ACC112 (cell line): ENCODE measurements at regions not wholly inside any gene's neighbourhood (a gene's known extent, or its start where the extent isn't known, plus 50 kb on each side); places are given as distances from the start of the nearest gene placed in this dataset.
A peak's percentile ranks its signal among the peaks of the same experiment; 100 is the strongest.

Experiments used
- H2AFZ ChIP-seq: fragments of 200-600 bp; sonication (generic); one replicate; pipeline ENCODE4 v1.6.0; 2017; ENCODE audit warnings: antibody characterized with exemption, low read length; ENCODE audit not compliant: unreplicated experiment
- H3K27ac ChIP-seq: fragments of 200-600 bp; sonication (generic); 2 replicates; pipeline ENCODE4 v1.5.1; 2014; ENCODE audit warnings: low read depth, mild to moderate bottlenecking, antibody characterized with exemption, low read length, moderate library complexity
- H3K27me3 ChIP-seq: fragments of 200-600 bp; sonication (generic); 2 replicates; pipeline ENCODE4 v1.6.1; 2014; ENCODE audit warnings: mild to moderate bottlenecking, antibody characterized with exemption, low read length, moderate library complexity, mixed read lengths; ENCODE audit not compliant: insufficient read depth
- H3K36me3 ChIP-seq: fragments of 200-600 bp; sonication (generic); 2 replicates; pipeline ENCODE4 v1.6.1; 2016; ENCODE audit warnings: mild to moderate bottlenecking, antibody characterized with exemption, low read length, moderate library complexity, mixed read lengths; ENCODE audit not compliant: insufficient read depth
- H3K4me1 ChIP-seq: fragments of 200-600 bp; sonication (generic); one replicate; pipeline ENCODE4 v1.6.1; 2016; ENCODE audit warnings: low read length, mixed read lengths; ENCODE audit not compliant: insufficient read depth, unreplicated experiment, control insufficient read depth
- H3K4me3 ChIP-seq: fragments of 200-600 bp; sonication (generic); 2 replicates; pipeline ENCODE4 v1.5.1; 2014; ENCODE audit warnings: mild to moderate bottlenecking, low read depth, low read length
- H3K79me2 ChIP-seq: fragments of 200-600 bp; sonication (generic); one replicate; pipeline ENCODE4 v1.6.0; 2016; ENCODE audit warnings: low read length; ENCODE audit not compliant: control insufficient read depth, unreplicated experiment, insufficient read depth

DNA sequence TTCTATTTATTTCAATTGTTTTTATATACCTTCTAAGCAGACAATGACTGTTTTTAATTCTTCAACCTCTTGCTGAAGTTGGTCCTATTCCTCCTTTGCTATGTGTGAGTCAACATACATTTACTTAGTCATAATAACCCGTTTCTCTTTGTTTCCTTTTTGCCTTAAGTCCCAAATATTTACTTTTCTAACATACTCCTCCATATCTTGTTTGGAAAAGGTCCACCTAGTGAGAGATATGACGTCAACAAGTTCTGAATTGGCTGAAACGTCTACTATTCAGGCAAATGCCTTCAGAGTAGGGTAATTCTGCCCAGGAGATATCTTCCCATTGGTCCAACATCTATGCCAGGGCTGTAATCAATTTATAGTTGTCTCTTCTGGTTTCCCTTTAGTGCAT is 179.3 kb upstream of the GEMIN8 start:
- no peak overlapping the region for H2AFZ ChIP-seq
- no peaks in the 10 kb centered on the region for H3K4me1 ChIP-seq
- no peak overlapping the region for H3K27ac ChIP-seq
- H3K79me2 ChIP-seq: no peaks in the 10 kb centered on the region
- no peaks in the 10 kb centered on the region for H3K27me3 ChIP-seq
- no peaks in the 10 kb centered on the region for H3K36me3 ChIP-seq
- H3K4me3 ChIP-seq: no peak overlapping the region

DNA sequence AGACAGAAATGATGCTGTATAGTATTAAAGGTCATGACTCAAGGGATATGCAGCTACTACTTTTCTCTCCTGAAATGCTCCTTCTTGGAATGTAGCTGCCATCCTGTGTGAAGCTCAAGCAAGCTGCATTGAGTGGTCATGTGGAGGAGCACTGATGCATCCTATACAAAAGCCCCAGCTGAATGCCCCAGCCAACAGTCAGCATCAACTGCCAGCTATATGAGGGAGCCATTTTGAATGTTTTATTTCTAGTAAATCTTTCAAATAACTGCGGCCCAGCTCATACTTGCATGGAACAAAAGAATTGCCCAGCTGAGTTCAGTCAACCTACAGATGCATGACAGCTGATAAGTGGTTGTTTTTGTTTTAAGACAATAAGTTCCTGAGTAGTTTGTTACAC is 165.0 kb upstream of the GEMIN8 start:
- Histone ChIP-seq H3K36me3 (no peaks in the 10 kb centered on the region), H3K4me1 (no peaks in the 10 kb centered on the region), H3K79me2 (no peaks in the 10 kb centered on the region), H2AFZ (no peak overlapping the region), H3K27ac (no peak overlapping the region), H3K27me3 (no peaks in the 10 kb centered on the region), H3K4me3 (no peak overlapping the region)

DNA sequence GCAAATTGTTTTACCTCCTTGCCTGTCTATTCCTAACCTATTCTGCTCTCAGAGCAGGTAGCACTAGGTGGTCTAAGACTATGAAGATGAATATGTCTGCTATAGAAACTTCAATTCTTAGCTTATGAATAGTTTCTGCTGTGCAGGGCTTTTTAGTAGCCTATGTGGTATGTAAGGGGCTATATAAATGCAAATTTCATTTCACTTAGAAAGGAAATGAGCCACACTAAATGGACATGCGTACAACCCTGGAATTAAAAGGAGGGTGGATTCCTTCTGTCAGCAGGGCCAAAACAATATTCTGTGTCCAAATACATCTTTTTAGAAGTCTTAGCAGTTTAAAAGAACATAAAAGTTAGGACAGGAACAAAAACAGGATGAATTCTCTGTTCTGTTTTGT is 163.9 kb upstream of the GEMIN8 start:
- no peaks in the 10 kb centered on the region for H3K79me2 ChIP-seq
- no peak overlapping the region for H3K4me3 ChIP-seq
- no peaks in the 10 kb centered on the region for H3K36me3 ChIP-seq
- H2AFZ ChIP-seq: no peak overlapping the region
- H3K4me1 ChIP-seq: no peaks in the 10 kb centered on the region
- no peak overlapping the region for H3K27ac ChIP-seq
- H3K27me3 ChIP-seq: no peaks in the 10 kb centered on the region

DNA sequence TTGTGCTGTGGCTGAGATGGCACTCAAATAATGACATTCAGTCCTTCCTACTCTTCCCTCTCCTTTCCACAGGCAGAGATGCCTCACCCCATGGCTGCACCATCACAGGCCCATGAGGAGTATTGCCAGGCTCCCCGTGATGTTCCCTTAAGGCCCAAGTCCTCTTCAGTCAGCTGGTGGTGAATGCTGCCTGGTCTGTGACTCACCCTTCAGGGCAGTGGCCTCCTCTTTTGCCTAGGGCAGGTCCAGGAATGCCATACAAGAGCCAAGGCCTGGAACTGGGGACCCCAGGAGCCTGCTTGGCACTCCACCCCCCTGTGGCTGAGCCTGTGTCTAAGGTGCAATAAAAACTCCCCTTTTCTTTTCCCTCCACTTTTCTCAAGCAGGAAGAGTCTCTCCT is 144.2 kb upstream of the GEMIN8 start:
- H3K27me3 ChIP-seq: no peaks in the 10 kb centered on the region
- H3K79me2 ChIP-seq: no peaks in the 10 kb centered on the region
- no peaks in the 10 kb centered on the region for H3K36me3 ChIP-seq
- H3K27ac ChIP-seq: no peak overlapping the region
- no peaks in the 10 kb centered on the region for H3K4me1 ChIP-seq
- no peak overlapping the region for H2AFZ ChIP-seq
- no peak overlapping the region for H3K4me3 ChIP-seq

DNA sequence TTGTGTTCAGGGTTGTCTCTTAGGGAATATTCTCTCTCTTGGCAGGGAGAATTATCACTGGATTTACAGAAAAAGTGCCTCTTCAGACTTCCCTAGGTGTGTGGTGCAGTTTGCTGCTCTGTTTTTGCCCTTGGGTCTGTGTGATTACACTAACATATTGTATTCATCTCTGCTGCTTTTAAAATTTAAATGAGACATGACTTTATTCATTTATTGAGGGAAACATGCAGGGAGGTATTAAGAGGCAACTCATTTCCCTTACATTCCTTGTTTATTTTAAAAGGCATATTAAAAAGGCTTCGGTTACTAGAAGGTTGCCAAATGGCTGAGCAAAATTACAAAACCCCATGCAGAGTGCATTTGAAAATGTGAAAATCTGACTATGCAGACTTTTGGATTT is 135.1 kb upstream of the GEMIN8 start:
- Histone ChIP-seq H3K79me2 (no peaks in the 10 kb centered on the region), H3K4me1 (no peaks in the 10 kb centered on the region), H3K4me3 (no peak overlapping the region), H3K27me3 (no peaks in the 10 kb centered on the region), H3K27ac (no peak overlapping the region), H3K36me3 (no peaks in the 10 kb centered on the region), H2AFZ (no peak overlapping the region)

DNA sequence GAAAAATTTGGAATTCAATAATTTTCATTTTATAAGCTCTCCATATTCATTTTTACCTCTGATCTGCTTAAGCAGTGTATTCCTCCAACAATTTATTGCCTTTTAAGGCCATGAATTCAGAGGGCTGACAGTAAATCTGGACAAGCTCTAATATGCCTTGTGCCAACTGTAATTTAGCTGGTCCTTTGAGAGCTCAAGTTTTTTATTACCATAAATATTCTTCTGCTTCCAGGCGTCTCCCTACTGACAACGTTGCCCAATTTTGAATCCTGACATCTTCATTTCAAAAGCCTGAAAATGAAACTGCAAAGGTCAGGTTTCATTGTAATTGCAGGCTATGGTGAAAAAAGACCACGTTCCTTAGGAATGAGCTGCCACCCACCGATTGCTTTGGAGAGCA is 95.8 kb upstream of the GEMIN8 start:
- Histone ChIP-seq H3K27ac (no peak overlapping the region), H2AFZ (no peak overlapping the region), H3K36me3 (no peaks in the 10 kb centered on the region), H3K27me3 (peaks cover 7% of the 10 kb centered on the region; the same call in 1 of the 2 replicates), H3K4me3 (no peak overlapping the region), H3K79me2 (no peaks in the 10 kb centered on the region), H3K4me1 (no peaks in the 10 kb centered on the region)

DNA sequence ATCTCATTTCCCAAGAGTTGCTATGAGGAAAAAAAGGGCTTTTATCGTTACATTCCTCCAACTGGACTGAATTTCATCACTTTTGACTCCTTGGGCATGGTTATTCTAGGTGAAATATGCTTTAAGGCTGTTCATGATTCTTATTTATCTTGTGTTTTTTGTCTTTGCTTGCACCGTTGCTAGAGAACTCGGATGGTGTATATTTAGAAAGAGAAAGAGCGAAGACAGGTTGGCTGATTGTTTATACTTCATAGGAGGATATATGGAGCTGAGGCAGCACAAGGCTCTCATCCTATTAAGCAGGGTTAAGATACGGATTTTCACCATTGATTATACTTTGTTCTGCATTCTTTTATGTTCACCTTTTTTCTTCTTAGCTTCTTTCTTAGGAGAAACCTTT is 94.9 kb upstream of the GEMIN8 start:
- Histone ChIP-seq H2AFZ (no peak overlapping the region), H3K27me3 (peaks cover 7% of the 10 kb centered on the region; the same call in 1 of the 2 replicates), H3K27ac (no peak overlapping the region), H3K79me2 (no peaks in the 10 kb centered on the region), H3K4me1 (no peaks in the 10 kb centered on the region), H3K4me3 (no peak overlapping the region), H3K36me3 (no peaks in the 10 kb centered on the region)

DNA sequence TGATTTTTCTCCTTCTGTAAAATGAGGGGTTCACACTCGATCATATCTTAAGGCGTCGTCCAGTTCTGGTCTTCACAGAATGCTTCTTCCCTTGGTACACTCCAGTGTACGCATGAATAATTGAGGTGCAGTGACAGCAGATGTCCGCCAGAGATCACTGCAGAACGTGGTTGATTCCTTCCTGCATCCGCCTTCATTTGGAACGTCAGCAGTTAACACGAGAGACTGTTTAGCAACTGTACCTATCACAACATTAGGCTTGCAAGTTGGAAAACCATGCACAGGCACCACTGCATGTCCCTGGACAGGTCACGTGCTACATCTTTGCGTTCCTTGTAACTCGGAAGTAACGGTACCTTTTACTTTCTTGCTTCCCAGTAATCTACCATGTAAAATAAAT is 66.0 kb upstream of the GEMIN8 start:
- no peak overlapping the region for H2AFZ ChIP-seq
- H3K79me2 ChIP-seq: no peaks in the 10 kb centered on the region
- no peaks in the 10 kb centered on the region for H3K4me1 ChIP-seq
- H3K36me3 ChIP-seq: no peaks in the 10 kb centered on the region
- no peak overlapping the region for H3K27ac ChIP-seq
- H3K4me3 ChIP-seq: peak overlapping the region; percentile 34; the same call in 1 of the 2 replicates
- peaks cover 30% of the 10 kb centered on the region for H3K27me3 ChIP-seq

DNA sequence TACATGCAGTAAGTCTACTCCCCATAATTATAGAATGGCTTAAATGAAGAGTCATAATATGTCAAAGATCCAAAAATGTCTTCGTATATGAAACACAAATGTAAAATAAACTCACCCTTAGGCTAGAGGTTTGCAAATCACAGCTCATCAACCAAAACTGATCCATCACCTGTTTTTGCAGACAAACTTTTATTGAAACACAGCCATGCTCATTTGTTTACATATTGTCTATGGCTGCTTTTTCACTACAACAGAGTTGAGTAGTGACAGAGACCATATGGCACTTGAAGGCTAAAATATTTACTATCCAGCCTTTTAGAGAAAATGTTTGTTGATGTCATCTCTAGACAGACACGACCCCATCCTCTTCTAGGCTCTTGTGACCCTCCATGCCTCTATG is 64.5 kb upstream of the GEMIN8 start:
- Histone ChIP-seq H2AFZ (no peak overlapping the region), H3K4me3 (no peak overlapping the region), H3K27ac (no peak overlapping the region), H3K36me3 (no peaks in the 10 kb centered on the region), H3K79me2 (no peaks in the 10 kb centered on the region), H3K4me1 (no peaks in the 10 kb centered on the region), H3K27me3 (peaks cover 41% of the 10 kb centered on the region)

DNA sequence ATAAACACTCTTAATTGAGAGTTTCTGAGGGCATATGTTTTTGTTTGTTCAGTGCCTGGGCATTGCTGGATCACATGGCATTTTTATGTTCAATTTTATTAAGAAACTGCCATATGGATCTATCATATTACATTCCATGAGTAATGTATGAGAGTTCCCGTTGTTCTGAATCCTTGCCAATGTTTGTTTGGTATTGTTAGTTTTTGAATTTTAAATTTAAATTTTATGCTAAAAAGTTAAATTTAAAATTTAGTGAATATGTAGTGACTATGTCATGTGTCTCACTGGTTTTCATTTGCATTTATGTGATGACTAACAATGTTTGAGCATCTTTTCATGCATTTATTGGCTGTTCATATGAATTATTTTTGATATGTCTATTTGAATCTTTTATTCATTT is 54.8 kb upstream of the GEMIN8 start:
- Histone ChIP-seq H3K27ac (no peak overlapping the region), H3K4me1 (no peaks in the 10 kb centered on the region), H2AFZ (no peak overlapping the region), H3K36me3 (no peaks in the 10 kb centered on the region), H3K79me2 (no peaks in the 10 kb centered on the region), H3K27me3 (peaks cover 24% of the 10 kb centered on the region), H3K4me3 (no peak overlapping the region)

DNA sequence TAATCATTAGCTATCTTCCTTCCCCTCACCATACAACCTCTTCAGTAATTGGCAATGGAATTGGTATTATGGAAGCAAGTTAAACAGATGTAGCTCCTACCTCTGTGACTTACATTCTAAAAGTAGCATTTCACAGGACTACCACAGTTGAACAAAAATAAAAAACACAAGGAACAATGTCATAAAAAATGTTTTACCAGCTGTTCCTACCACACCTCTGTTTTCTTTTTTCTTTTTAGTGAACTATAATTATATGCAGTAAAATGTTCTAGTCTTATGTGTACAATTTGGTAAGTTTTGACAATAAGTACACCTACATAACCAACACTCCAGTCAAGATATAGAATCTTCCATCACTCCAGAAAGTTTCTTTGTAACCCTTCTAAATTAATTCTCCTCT is 54.1 kb upstream of the GEMIN8 start:
- H3K79me2 ChIP-seq: no peaks in the 10 kb centered on the region
- no peak overlapping the region for H3K4me3 ChIP-seq
- H3K27me3 ChIP-seq: peaks cover 23% of the 10 kb centered on the region; the same call in 1 of the 2 replicates
- H2AFZ ChIP-seq: no peak overlapping the region
- no peaks in the 10 kb centered on the region for H3K4me1 ChIP-seq
- no peaks in the 10 kb centered on the region for H3K36me3 ChIP-seq
- H3K27ac ChIP-seq: no peak overlapping the region
